Gastroesophageal sphincter (tissue), 3 donors: ENCODE measurements at regions not wholly inside any gene's neighbourhood (a gene's known extent, or its start where the extent isn't known, plus 50 kb on each side); places are given as distances from the start of the nearest gene placed in this dataset.

Source experiments
- EP300 ChIP-seq: sonication (generic); formaldehyde crosslinking; IDR thresholded peaks from one replicate; pipeline ENCODE4 v1.6.1; 2017; ENCODE audit warnings: antibody characterized with exemption, mild to moderate bottlenecking
- POLR2A ChIP-seq, 2 donors: fragments of 450-650 bp; IDR thresholded peaks; one replicate each; pipeline ENCODE4 v1.6.1; 2017; ENCODE audit warnings: antibody characterized with exemption in 2 of 2, mild to moderate bottlenecking in 2 of 2, moderate library complexity in 1 of 2
- POLR2AphosphoS5 ChIP-seq: sonication (generic); formaldehyde crosslinking; IDR thresholded peaks from one replicate; pipeline ENCODE4 v1.6.1; 2017; ENCODE audit warnings: antibody characterized with exemption
- TF ChIP-seq, protein P1 (sequence below), 4 experiments: fragments of 200-600 bp in 2 of 4; fragments of 450-650 bp in 2 of 4; sonication (generic) in 1 of 4; IDR thresholded peaks; one replicate each; pipeline ENCODE4 v1.5.1; 2017 to 2019; ENCODE audit warnings: antibody characterized with exemption in 4 of 4, mild to moderate bottlenecking in 2 of 4, moderate library complexity in 2 of 4

DNA sequence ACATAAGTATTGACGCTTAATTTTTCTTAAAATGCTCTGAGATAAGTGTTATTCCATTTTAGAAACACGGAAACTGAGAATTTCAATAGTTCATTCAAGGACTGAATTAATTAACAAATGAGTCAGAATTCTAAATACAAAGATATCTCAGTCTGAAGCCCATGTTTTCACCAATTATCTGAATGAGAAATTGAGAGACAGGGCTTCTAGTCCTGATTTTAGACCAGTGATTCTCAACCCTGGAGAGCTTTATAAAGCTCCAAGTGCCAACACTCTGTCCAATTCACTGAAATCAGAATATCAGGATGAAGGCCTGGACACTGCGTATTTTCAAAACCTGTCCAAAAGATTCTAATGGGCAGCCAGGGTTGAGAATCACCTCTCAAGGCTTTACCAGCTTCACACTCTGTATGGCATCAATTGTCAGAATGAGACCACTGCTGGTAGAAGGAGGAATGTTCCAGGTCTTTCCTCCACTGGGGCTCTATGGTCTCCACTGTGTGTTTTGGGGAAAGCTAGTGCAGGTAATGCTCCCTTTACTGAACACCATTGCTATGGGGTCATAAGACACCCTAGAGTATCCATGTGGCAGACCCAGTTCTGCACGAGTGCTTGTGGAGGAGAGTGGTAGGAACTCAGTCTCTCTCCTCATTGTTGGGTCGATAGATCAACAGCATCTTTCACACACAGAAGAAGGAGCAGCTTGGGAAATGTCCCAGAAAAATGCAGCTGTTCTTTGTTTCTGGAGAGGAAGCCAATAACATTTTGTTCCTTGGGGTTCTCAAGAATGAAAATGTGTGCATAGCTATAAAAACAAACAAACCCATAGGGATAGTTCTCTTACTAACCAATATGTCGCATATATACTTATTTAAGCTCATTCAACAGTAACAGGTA is 99.7 kb upstream of the OSMR start:
- TF ChIP-seq, protein P1, sequence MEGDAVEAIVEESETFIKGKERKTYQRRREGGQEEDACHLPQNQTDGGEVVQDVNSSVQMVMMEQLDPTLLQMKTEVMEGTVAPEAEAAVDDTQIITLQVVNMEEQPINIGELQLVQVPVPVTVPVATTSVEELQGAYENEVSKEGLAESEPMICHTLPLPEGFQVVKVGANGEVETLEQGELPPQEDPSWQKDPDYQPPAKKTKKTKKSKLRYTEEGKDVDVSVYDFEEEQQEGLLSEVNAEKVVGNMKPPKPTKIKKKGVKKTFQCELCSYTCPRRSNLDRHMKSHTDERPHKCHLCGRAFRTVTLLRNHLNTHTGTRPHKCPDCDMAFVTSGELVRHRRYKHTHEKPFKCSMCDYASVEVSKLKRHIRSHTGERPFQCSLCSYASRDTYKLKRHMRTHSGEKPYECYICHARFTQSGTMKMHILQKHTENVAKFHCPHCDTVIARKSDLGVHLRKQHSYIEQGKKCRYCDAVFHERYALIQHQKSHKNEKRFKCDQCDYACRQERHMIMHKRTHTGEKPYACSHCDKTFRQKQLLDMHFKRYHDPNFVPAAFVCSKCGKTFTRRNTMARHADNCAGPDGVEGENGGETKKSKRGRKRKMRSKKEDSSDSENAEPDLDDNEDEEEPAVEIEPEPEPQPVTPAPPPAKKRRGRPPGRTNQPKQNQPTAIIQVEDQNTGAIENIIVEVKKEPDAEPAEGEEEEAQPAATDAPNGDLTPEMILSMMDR (IDR thresholded peaks at IDR 0.05): no peak
- TF ChIP-seq EP300 (no peak), POLR2A (IDR thresholded peaks at IDR 0.05) (no peak), POLR2AphosphoS5 (no peak)
